Spleen (tissue), 11 donors: ENCODE measurements at regions not wholly inside any gene's neighbourhood (a gene's known extent, or its start where the extent isn't known, plus 50 kb on each side); places are given as distances from the start of the nearest gene placed in this dataset.

ENCODE experiments used
- DNase-seq: peaks from one replicate; pipeline ENCODE4 v3.0.0-alpha.2; 2020
- H3K27ac ChIP-seq, 8 donors: fragments of 200-600 bp; sonication (generic) in 7 of 8; 1 replicate in 4 of 8; 2 replicates in 4 of 8; pipeline versions ENCODE4 v1.5.0 to v1.8.0; 2016 to 2021; ENCODE audit warnings: inconsistent platforms in 4 of 8, mild to moderate bottlenecking in 4 of 8, moderate library complexity in 1 of 8
- H3K27me3 ChIP-seq, 7 donors: fragments of 200-600 bp; sonication (generic) in 6 of 7; replicated peaks in 1 of 7; 1 replicate in 4 of 7; 2 replicates in 3 of 7; pipeline versions ENCODE4 v1.5.0 to v1.8.0; 2016 to 2021; ENCODE audit warnings: inconsistent platforms in 3 of 7, mild to moderate bottlenecking in 1 of 7
- H3K36me3 ChIP-seq, 6 donors: fragments of 200-600 bp; sonication (generic) in 5 of 6; 1 replicate in 4 of 6; 2 replicates in 2 of 6; pipeline versions ENCODE4 v1.5.0 to v1.8.0; 2016 to 2021; ENCODE audit warnings: inconsistent platforms in 2 of 6
- H3K4me1 ChIP-seq, 6 donors: fragments of 200-600 bp; sonication (generic) in 5 of 6; 1 replicate in 3 of 6; 2 replicates in 3 of 6; pipeline versions ENCODE4 v1.5.0 to v1.8.0; 2016 to 2021; ENCODE audit warnings: inconsistent platforms in 3 of 6
- H3K4me3 ChIP-seq, 8 donors: fragments of 200-600 bp; sonication (generic) in 7 of 8; 1 replicate in 4 of 8; 2 replicates in 4 of 8; pipeline versions ENCODE4 v1.5.0 to v1.8.0; 2016 to 2021; ENCODE audit warnings: inconsistent platforms in 4 of 8, mild to moderate bottlenecking in 4 of 8, moderate library complexity in 2 of 8
- H3K9me3 ChIP-seq, 8 donors: fragments of 200-600 bp; sonication (generic) in 7 of 8; 1 replicate in 4 of 8; 2 replicates in 4 of 8; pipeline versions ENCODE4 v1.5.0 to v1.8.0; 2016 to 2021; ENCODE audit warnings: inconsistent platforms in 4 of 8
- POLR2A ChIP-seq, 3 donors: fragments of 450-650 bp; IDR thresholded peaks; one replicate each; pipeline ENCODE4 v1.5.1; 2017; ENCODE audit warnings: antibody characterized with exemption in 3 of 3, mild to moderate bottlenecking in 1 of 3
- POLR2AphosphoS5 ChIP-seq, 3 donors: sonication (generic); formaldehyde crosslinking; IDR thresholded peaks; one replicate each; pipeline ENCODE4 v1.5.1; 2017; ENCODE audit warnings: antibody characterized with exemption in 3 of 3
- WGBS, 5 donors: extraction: QIAGEN DNeasy Blood & Tissue Kit in 3 of 5; methylation state at CpG; one replicate each; pipeline versions ENCODE4 v1.1.5 to v1.1.7; 2013 to 2018; 5-methylcytosine and 5-hydroxymethylcytosine counted together
- intact Hi-C: fragments of 100-400 bp; cut with DNase I; formaldehyde crosslinking; loops from one replicate; pipeline ENCODE4 v1.15.0; 2023; ENCODE audit warnings: low total_unique reads
- TF ChIP-seq, protein P1 (sequence below), 11 experiments: fragments of 200-600 bp in 7 of 11; fragments of 450-650 bp in 4 of 11; sonication (generic) in 4 of 11; IDR thresholded peaks in 8 of 11; conservative IDR thresholded peaks in 3 of 11; 1 replicate in 7 of 11; 2 replicates in 4 of 11; pipeline versions ENCODE4 v1.4.0 to v1.8.0; 2016 to 2021; ENCODE audit warnings: antibody characterized with exemption in 11 of 11, inconsistent platforms in 4 of 11, mild to moderate bottlenecking in 1 of 11
- donor health status: healthy with polysubstance abuse.
- donor health status: DM: no; HTN: no; CAD: no; lungs with moderate emphysema.
- donor health status: DM: no; HTN: no; CAD: no.
- donor health status: Bipolar disorder and iron deficiency.
- donor health status: healthy.
- donor health status: DM: no; HTN: no; CAD: no.
- donor health status: DM: yes; HTN: yes; CAD: no.

DNA sequence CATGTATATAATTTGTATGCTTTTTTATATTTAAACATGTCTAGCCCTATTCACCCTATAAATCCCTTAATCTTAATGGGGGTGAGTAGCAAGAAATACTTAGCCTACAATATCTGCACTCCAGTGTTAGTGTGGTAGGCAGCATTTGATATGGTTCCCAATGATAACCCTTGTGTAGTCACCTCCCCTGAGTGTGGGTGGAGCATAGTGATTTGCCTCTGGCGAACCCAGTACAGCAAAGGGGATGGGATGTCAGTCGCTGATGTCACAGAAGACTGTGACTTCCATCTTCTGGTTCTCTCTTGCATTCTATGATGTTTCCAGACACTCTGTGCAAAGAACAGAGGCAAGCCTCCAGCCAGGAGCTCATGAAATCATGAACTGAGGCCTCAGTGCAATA lies 211.2 kb downstream of the CRPPA start:
- Histone ChIP-seq H3K9me3 (no peaks in the 10 kb centered on the region), H3K27me3 (no peaks in the 10 kb centered on the region), H3K27ac (no peak overlapping the region), H3K4me3 (no peak overlapping the region), H3K36me3 (no peaks in the 10 kb centered on the region), H3K4me1 (no peaks in the 10 kb centered on the region)
- WGBS, 5 donors: 89 to 94% (median 91%) methylated on average over 2 of the region's 2 CpGs
- DNase-seq: no peak
- intact Hi-C loops: no loop called here
- TF ChIP-seq POLR2A (IDR thresholded peaks at IDR 0.05): no peak
- no peak for TF ChIP-seq POLR2AphosphoS5 (IDR thresholded peaks at IDR 0.05)
- TF ChIP-seq, protein P1, sequence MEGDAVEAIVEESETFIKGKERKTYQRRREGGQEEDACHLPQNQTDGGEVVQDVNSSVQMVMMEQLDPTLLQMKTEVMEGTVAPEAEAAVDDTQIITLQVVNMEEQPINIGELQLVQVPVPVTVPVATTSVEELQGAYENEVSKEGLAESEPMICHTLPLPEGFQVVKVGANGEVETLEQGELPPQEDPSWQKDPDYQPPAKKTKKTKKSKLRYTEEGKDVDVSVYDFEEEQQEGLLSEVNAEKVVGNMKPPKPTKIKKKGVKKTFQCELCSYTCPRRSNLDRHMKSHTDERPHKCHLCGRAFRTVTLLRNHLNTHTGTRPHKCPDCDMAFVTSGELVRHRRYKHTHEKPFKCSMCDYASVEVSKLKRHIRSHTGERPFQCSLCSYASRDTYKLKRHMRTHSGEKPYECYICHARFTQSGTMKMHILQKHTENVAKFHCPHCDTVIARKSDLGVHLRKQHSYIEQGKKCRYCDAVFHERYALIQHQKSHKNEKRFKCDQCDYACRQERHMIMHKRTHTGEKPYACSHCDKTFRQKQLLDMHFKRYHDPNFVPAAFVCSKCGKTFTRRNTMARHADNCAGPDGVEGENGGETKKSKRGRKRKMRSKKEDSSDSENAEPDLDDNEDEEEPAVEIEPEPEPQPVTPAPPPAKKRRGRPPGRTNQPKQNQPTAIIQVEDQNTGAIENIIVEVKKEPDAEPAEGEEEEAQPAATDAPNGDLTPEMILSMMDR (IDR thresholded peaks at IDR 0.05 in 8 of 11, conservative IDR thresholded peaks at IDR 0.05 in 3 of 11): no peak

DNA sequence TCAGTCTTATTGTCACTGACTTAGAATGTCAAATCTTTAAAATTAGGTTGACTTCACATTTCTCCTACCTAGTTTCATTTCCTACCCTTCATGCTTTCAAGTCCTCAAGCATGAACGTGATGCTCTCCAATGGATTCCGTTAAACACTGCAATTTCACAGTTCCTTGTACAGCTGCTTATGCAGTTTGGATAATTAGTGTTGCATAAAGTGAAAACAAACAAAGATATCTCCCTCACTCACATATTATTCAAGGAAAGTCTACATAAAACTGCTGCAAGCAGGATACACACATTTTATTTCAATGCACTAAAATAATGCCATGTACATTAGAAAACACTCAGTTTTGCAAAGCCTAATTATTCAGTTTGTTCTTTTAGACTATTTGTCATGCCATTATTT lies 214.0 kb downstream of the CRPPA start:
- Histone ChIP-seq H3K27ac (no peak overlapping the region), H3K4me1 (no peaks in the 10 kb centered on the region), H3K36me3 (no peaks in the 10 kb centered on the region), H3K27me3 (no peaks in the 10 kb centered on the region), H3K9me3 (no peaks in the 10 kb centered on the region), H3K4me3 (no peak overlapping the region)
- intact Hi-C loops: no loop called here
- no peak for TF ChIP-seq POLR2AphosphoS5 (IDR thresholded peaks at IDR 0.05)
- TF ChIP-seq POLR2A (IDR thresholded peaks at IDR 0.05): no peak
- TF ChIP-seq, protein P1 (IDR thresholded peaks at IDR 0.05 in 8 of 11, conservative IDR thresholded peaks at IDR 0.05 in 3 of 11): no peak
- WGBS, 5 donors: 75 to 86% (median 83%) methylated on average over 2 of the region's 2 CpGs
- no peak for DNase-seq

DNA sequence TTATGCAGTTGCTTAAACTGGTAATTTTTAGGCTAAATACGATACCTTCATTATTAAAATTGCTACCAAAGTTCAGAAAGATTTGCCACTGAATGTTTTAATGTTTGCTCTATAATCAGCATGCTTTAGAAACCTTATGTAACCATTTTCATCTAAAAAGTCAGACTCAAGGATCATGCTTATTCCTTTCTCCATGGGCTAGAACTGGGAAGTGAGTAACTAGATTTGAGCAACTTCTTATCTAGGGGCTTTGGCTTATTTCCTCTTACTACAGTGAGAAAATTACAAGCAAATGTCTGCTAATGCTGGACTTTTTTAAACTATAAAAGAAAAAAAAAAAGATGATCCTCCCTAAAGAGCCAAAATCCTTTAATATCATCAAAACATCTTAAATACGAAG lies 215.9 kb downstream of the CRPPA start:
- TF ChIP-seq POLR2A (IDR thresholded peaks at IDR 0.05): no peak
- TF ChIP-seq POLR2AphosphoS5 (IDR thresholded peaks at IDR 0.05): no peak
- TF ChIP-seq, protein P1 (IDR thresholded peaks at IDR 0.05 in 8 of 11, conservative IDR thresholded peaks at IDR 0.05 in 3 of 11): no peak
- Histone ChIP-seq H3K9me3 (peaks cover 0 to 7% (median 0%) of the 10 kb centered on the region in 8 donors), H3K36me3 (no peaks in the 10 kb centered on the region), H3K27ac (no peak overlapping the region), H3K27me3 (no peaks in the 10 kb centered on the region), H3K4me1 (no peaks in the 10 kb centered on the region), H3K4me3 (no peak overlapping the region)
- WGBS, 5 donors: 78 to 92% (median 87%) methylated on average over 2 of the region's 2 CpGs
- intact Hi-C loops: no loop called here
- no peak for DNase-seq

DNA sequence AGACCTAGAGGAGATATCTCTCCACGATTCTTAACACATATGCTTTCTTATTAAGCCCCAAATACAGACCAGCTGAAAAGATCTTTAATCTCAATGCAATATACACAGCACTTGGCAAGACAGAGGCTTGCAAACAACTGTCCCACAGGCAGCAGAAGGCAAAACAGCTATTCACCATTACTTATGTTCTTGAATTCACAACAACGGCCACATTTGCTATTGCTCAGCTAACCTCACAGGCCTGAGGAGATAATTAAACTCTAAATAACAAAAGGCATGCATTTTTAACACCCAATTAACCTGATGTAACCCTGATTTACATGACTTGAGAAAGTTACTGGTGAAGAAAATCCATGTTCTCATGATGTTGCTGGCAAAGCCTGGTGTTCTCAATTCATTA lies 216.4 kb downstream of the CRPPA start:
- Histone ChIP-seq H3K9me3 (peaks cover 0 to 7% (median 0%) of the 10 kb centered on the region in 8 donors), H3K4me3 (no peak overlapping the region), H3K27ac (no peak overlapping the region), H3K36me3 (no peaks in the 10 kb centered on the region), H3K4me1 (no peaks in the 10 kb centered on the region), H3K27me3 (no peaks in the 10 kb centered on the region)
- no peak for TF ChIP-seq POLR2AphosphoS5 (IDR thresholded peaks at IDR 0.05)
- no peak for TF ChIP-seq POLR2A (IDR thresholded peaks at IDR 0.05)
- TF ChIP-seq, protein P1 (IDR thresholded peaks at IDR 0.05 in 8 of 11, conservative IDR thresholded peaks at IDR 0.05 in 3 of 11): no peak
- WGBS, 5 donors: 75 to 88% (median 78%) methylated on average over 2 of the region's 2 CpGs
- DNase-seq: no peak
- intact Hi-C loops: no loop called here
